Glutamatergic neuron (in vitro differentiated cells): ENCODE measurements at regions not wholly inside any gene's neighbourhood (a gene's known extent, or its start where the extent isn't known, plus 50 kb on each side); places are given as distances from the start of the nearest gene placed in this dataset.
A peak's percentile ranks its signal among the peaks of the same experiment; 100 is the strongest.

Source experiments
- DNase-seq: peaks from one replicate; pipeline ENCODE4 v3.0.0; 2022
- H3K27ac Mint-ChIP-seq: one replicate; pipeline ENCODE4 v1.8.0; 2020; ENCODE audit warnings: mild to moderate bottlenecking, mixed read lengths, inconsistent platforms; ENCODE audit not compliant: unreplicated experiment
- H3K27me3 Mint-ChIP-seq: one replicate; pipeline ENCODE4 v1.8.0; 2020; ENCODE audit warnings: mild to moderate bottlenecking, moderate library complexity, mixed read lengths, inconsistent platforms; ENCODE audit not compliant: unreplicated experiment
- H3K36me3 Mint-ChIP-seq: one replicate; pipeline ENCODE4 v1.8.0; 2020; ENCODE audit warnings: mild to moderate bottlenecking, mixed read lengths, inconsistent platforms; ENCODE audit not compliant: unreplicated experiment
- H3K4me1 Mint-ChIP-seq: one replicate; pipeline ENCODE4 v1.8.0; 2020; ENCODE audit warnings: mild to moderate bottlenecking, low read depth, mixed read lengths, inconsistent platforms; ENCODE audit not compliant: unreplicated experiment
- H3K4me3 Mint-ChIP-seq: one replicate; pipeline ENCODE4 v1.8.0; 2020; ENCODE audit warnings: mild to moderate bottlenecking, mixed read lengths, inconsistent platforms; ENCODE audit not compliant: unreplicated experiment
- H3K9me3 Mint-ChIP-seq: one replicate; pipeline ENCODE4 v1.8.0; 2020; ENCODE audit warnings: mild to moderate bottlenecking, moderate library complexity, mixed read lengths, inconsistent platforms; ENCODE audit not compliant: unreplicated experiment
- TF ChIP-seq, protein P1 (sequence below): fragments of 200-600 bp; sonication (generic); IDR thresholded peaks from one replicate; pipeline ENCODE4 v1.5.0; 2021; ENCODE audit not compliant: partially characterized antibody, unreplicated experiment

DNA sequence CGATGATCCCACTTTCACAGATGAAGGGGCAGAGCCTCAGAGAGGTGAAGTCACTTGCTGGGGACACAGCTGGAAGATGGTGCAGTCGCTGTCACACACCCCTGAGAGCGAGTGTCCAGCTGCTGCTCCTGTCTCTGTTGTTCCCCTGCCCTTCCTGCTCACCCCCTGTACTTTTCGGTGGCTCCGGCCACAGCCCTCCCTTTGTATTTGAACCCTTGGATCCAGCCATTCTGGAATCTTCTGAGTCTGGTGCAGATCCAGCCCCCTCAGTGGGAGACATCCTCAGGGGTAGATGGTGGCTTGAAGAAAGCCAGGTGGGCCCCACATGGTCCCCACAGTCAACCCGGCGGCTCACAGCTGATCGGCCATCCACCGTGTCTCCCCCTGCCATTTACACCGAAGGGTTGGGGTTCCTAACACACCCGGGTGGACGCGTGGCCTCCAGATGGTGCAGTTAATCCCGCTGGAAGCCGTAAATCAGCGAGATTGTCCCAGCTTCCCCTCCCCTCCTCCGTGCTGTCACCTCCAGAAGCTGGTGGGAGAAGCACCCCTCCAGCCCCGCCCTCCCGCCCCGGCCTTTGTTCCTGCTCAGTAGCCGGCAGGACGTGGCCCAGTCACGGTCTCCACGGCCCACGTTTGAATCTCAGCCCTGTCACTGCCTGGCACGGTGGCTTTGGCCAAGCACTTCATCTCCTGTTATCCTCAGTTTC is 204.8 kb downstream of the C9orf50 start:
- Mint-ChIP-seq H3K27ac (peak overlapping the region; percentile 97), H3K9me3 (peaks cover 12% of the 10 kb centered on the region), H3K4me1 (peaks cover 22% of the 10 kb centered on the region), H3K27me3 (peaks cover 9% of the 10 kb centered on the region), H3K36me3 (no peaks in the 10 kb centered on the region), H3K4me3 (peak overlapping the region; percentile 52)
- no peak for DNase-seq
- TF ChIP-seq, protein P1, sequence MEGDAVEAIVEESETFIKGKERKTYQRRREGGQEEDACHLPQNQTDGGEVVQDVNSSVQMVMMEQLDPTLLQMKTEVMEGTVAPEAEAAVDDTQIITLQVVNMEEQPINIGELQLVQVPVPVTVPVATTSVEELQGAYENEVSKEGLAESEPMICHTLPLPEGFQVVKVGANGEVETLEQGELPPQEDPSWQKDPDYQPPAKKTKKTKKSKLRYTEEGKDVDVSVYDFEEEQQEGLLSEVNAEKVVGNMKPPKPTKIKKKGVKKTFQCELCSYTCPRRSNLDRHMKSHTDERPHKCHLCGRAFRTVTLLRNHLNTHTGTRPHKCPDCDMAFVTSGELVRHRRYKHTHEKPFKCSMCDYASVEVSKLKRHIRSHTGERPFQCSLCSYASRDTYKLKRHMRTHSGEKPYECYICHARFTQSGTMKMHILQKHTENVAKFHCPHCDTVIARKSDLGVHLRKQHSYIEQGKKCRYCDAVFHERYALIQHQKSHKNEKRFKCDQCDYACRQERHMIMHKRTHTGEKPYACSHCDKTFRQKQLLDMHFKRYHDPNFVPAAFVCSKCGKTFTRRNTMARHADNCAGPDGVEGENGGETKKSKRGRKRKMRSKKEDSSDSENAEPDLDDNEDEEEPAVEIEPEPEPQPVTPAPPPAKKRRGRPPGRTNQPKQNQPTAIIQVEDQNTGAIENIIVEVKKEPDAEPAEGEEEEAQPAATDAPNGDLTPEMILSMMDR, result no peak

DNA sequence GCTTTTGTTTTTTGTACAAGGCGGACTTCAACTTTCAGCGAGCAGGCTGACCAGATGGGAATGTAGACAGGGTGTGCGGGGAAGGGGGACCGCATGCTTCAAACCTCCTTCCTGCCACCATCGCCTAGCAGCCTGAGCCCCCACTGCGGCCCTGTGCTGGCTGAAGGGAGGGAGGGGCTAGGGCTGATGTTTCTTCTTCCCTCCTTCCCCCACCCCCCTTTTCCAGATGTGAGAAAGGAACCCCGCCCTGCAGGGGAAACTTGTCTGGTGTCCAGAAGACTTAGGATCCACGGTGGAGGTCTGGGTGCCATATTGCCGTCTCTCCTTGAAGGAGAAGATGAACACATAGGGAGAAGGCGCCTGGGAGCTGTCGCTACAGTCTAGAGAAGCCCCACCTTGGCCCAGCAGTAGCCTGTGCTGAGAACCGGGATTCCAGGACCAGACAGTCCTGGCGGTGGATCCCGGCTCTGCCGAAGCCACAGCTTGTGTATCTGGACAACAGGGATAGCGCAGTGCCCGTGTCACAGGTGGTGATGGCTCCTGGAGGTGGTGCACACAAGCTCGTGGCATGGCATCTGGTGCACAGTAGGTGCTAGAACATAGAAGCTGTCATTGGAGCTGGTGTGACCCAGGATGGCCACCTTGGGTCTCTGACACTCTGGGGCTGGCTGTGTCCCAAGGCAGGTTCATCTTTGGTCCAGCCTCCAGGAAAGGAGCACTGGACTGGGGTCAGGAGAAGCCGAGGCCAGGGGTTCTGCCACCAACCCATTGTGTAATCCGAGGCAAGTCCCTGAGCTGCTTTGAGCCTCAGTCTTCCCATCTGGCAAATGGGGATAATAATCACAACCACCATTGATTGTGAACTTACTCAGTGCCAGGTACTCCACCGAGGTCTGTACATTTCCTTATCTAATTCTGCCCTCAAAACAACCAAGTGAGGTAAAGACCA is 205.6 kb downstream of the C9orf50 start:
- peaks cover 5% of the 10 kb centered on the region for H3K36me3 Mint-ChIP-seq

GRCh38 chr9:129414377-129414992 is 206.4 kb downstream of the C9orf50 start:
- Mint-ChIP-seq H3K9me3 (peaks cover 17% of the 10 kb centered on the region), H3K27me3 (peaks cover 12% of the 10 kb centered on the region), H3K4me1 (peaks cover 24% of the 10 kb centered on the region), H3K27ac (peak overlapping the region; percentile 97), H3K36me3 (peaks cover 9% of the 10 kb centered on the region), H3K4me3 (peak overlapping the region; percentile 81)
- peak; percentile 71 for DNase-seq
- TF ChIP-seq, protein P1, result no peak

More for the DNA sequence above, 205.6 kb downstream of the C9orf50 start:
- H3K27me3 Mint-ChIP-seq, result peaks cover 10% of the 10 kb centered on the region
- DNase-seq, result no peak
- H3K9me3 Mint-ChIP-seq, result peaks cover 15% of the 10 kb centered on the region
- TF ChIP-seq, protein P1, result no peak
- peak overlapping the region; percentile 42 for H3K4me3 Mint-ChIP-seq
- H3K27ac Mint-ChIP-seq, result peak overlapping the region; percentile 97
- H3K4me1 Mint-ChIP-seq, result peaks cover 22% of the 10 kb centered on the region

DNA sequence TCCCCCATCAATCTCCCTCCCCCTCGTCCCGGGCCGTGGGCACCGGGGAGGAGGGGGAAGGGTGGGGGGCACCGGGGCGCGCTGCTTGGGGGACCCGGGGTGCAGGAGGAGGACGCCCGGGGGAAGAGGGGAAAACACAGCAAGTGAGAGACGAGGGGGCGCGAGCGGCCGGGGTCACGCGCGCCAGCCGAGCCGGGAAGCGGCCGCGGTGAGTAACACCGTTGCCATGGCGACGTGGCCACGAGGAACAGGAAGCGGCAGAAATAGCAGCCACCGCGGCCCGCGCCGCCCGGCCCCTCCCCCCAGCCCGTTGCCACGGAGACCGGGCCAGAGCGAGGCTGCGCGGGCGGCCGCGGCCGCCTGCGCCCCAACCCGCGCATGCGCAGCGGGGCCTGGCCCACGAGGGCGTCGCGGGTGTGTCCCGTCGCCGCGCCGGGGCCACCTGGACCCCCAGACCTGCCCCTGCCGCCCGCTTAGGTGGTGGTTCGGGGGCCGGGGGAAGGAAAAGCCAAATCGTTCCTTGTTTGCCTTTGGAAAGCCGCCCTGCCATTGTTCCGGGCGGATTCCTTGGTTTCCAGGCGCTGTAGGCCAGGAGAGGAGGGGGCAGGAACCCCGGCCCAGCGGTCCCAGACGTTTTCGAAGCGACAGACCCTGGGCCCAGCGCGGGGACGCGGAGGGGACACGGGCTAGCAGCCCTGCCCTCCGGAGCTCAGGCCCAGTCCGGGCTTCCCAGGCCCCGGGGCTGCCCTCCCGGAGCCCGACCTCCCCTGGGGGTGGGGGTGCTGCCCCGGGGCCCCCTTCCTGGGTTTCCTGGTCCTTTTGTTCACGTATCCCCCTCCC is 207.1 kb downstream of the C9orf50 start:
- TF ChIP-seq, protein P1, result no peak
- Mint-ChIP-seq H3K27me3 (peaks cover 12% of the 10 kb centered on the region), H3K4me1 (peaks cover 23% of the 10 kb centered on the region), H3K4me3 (peak overlapping the region; percentile 81), H3K9me3 (peaks cover 17% of the 10 kb centered on the region), H3K27ac (peak overlapping the region; percentile 97), H3K36me3 (peaks cover 9% of the 10 kb centered on the region)
- peak; percentile 99 for DNase-seq
